GM04504 (cell line): ENCODE measurements at regions not wholly inside any gene's neighbourhood (a gene's known extent, or its start where the extent isn't known, plus 50 kb on each side); places are given as distances from the start of the nearest gene placed in this dataset.

Experiments
- DNase-seq: peaks from one replicate; pipeline ENCODE4 v3.0.0-alpha.2; 2012; ENCODE audit warnings: low read depth

- no peak for DNase-seq
Measured at GRCh38 chr4:59068722-59069418, 1958.7 kb upstream of the IGFBP7 start.

- no peak for DNase-seq
Measured at GRCh38 chr4:59086410-59086809, 1976.2 kb upstream of the IGFBP7 start.

GRCh38 chr4:59091146-59092142 lies 1981.3 kb upstream of the IGFBP7 start:
- no peak for DNase-seq

GRCh38 chr4:59094505-59094904 lies 1984.3 kb upstream of the IGFBP7 start:
- no peak for DNase-seq

- DNase-seq, result no peak
Measured at GRCh38 chr4:59102311-59102710, 1992.1 kb upstream of the IGFBP7 start.

GRCh38 chr4:59120287-59120814 lies 2010.2 kb upstream of the IGFBP7 start:
- DNase-seq, result no peak

- no peak for DNase-seq
Measured at GRCh38 chr4:59122626-59123025, 2012.4 kb upstream of the IGFBP7 start.

- no peak for DNase-seq
Measured at GRCh38 chr4:59126159-59126558, 2016.0 kb upstream of the IGFBP7 start.

GRCh38 chr4:59127006-59127405 lies 2016.8 kb upstream of the IGFBP7 start:
- no peak for DNase-seq

GRCh38 chr4:59127743-59128142 lies 2017.6 kb upstream of the IGFBP7 start:
- no peak for DNase-seq

GRCh38 chr4:59135248-59135985 lies 2025.2 kb upstream of the IGFBP7 start:
- DNase-seq, result no peak

GRCh38 chr4:59161249-59161648 lies 2038.9 kb upstream of the ADGRL3 start:
- DNase-seq, result no peak

GRCh38 chr4:59175617-59176016 lies 2024.5 kb upstream of the ADGRL3 start:
- no peak for DNase-seq

- DNase-seq, result no peak
Measured at GRCh38 chr4:59179372-59179771, 2020.8 kb upstream of the ADGRL3 start.

- DNase-seq, result no peak
Measured at GRCh38 chr4:59180161-59180560, 2020.0 kb upstream of the ADGRL3 start.

- no peak for DNase-seq
Measured at GRCh38 chr4:59180969-59181368, 2019.2 kb upstream of the ADGRL3 start.

GRCh38 chr4:59195839-59196238 lies 2004.3 kb upstream of the ADGRL3 start:
- no peak for DNase-seq

- no peak for DNase-seq
Measured at GRCh38 chr4:59200992-59201391, 1999.1 kb upstream of the ADGRL3 start.

- DNase-seq, result no peak
Measured at GRCh38 chr4:59217910-59218631, 1982.1 kb upstream of the ADGRL3 start.

GRCh38 chr4:59222221-59222620 lies 1977.9 kb upstream of the ADGRL3 start:
- no peak for DNase-seq

- no peak for DNase-seq
Measured at GRCh38 chr4:59223292-59223941, 1976.7 kb upstream of the ADGRL3 start.
